Psoas muscle (tissue), 7 donors: ENCODE measurements at regions not wholly inside any gene's neighbourhood (a gene's known extent, or its start where the extent isn't known, plus 50 kb on each side); places are given as distances from the start of the nearest gene placed in this dataset.

Experiments used
- ATAC-seq, 4 donors: fragments of 200-7000 bp; cut with Tn5 transposase; one replicate each; pipeline ENCODE4 v1.9.1; 2020; ENCODE audit warnings: moderate library complexity in 3 of 4, mild to moderate bottlenecking in 2 of 4
- DNase-seq, 2 donors: peaks; one replicate each; pipeline ENCODE4 v3.0.0-alpha.2; 2020
- H3K27ac ChIP-seq: fragments of 200-600 bp; one replicate; pipeline ENCODE4 v1.8.0; 2022
- H3K27me3 ChIP-seq, 3 donors: fragments of 200-600 bp in 1 of 3; one replicate each; pipeline versions ENCODE4 v1.6.1 to v1.8.0; 2013 to 2022; ENCODE audit warnings: low read length in 2 of 3, mild to moderate bottlenecking in 2 of 3, moderate library complexity in 1 of 3; ENCODE audit not compliant: insufficient read depth in 3 of 3
- H3K36me3 ChIP-seq, 2 donors: fragments of 200-600 bp in 1 of 2; one replicate each; pipeline versions ENCODE4 v1.6.1 to v1.8.0; 2013 to 2022; ENCODE audit warnings: low read depth in 1 of 2, mild to moderate bottlenecking in 1 of 2, moderate library complexity in 1 of 2; ENCODE audit not compliant: insufficient read depth in 1 of 2
- H3K4me1 ChIP-seq: fragments of 200-600 bp; one replicate; pipeline ENCODE4 v1.8.0; 2022
- H3K4me3 ChIP-seq: fragments of 200-600 bp; one replicate; pipeline ENCODE4 v1.8.0; 2022; ENCODE audit warnings: mild to moderate bottlenecking
- H3K9me3 ChIP-seq: fragments of 200-600 bp; one replicate; pipeline ENCODE4 v1.8.0; 2022
- CTCF ChIP-seq: fragments of 200-600 bp; IDR thresholded peaks from one replicate; pipeline ENCODE4 v1.8.0; 2022; ENCODE audit warnings: antibody characterized with exemption
- WGBS, 3 donors: extraction: QIAGEN DNeasy Blood & Tissue Kit; methylation state at CpG; one replicate each; pipeline versions ENCODE4 v1.1.6 to v1.1.7; 2013; 5-methylcytosine and 5-hydroxymethylcytosine counted together
- intact Hi-C, 2 donors: fragments of 100-400 bp; cut with DNase I; formaldehyde crosslinking; loops; one replicate each; pipeline versions ENCODE4 v1.11.0 to v1.14.2; 2022
- donor health status: healthy with polysubstance abuse.
- donor health status: DM: no; HTN: no; CAD: no; lungs with moderate emphysema.
- donor health status: Bipolar disorder and iron deficiency.
- donor health status: healthy.
- donor health status: DM: yes; HTN: yes; CAD: no.
- donor health status: DM: no; HTN: no; CAD: no.
- donor health status: DM: yes; HTN: yes; CAD: no.

GRCh38 chr5:18114151-18114757 lies 480.0 kb downstream of the TAF11L14 start:
- Histone ChIP-seq H3K9me3 (no peaks in the 10 kb centered on the region), H3K4me3 (no peak overlapping the region), H3K27ac (no peak overlapping the region), H3K27me3 (no peaks in the 10 kb centered on the region), H3K36me3 (no peaks in the 10 kb centered on the region), H3K4me1 (no peaks in the 10 kb centered on the region)
- 74 to 77% (median 74%) methylated on average over 6 of the region's 6 CpGs for WGBS, 3 donors
- intact Hi-C loops, result no loop called here
- DNase-seq, result no peak
- no peak for ATAC-seq
- no peak for TF ChIP-seq CTCF

- no peaks in the 10 kb centered on the region for H3K9me3 ChIP-seq
- no peak overlapping the region for H3K27ac ChIP-seq
- DNase-seq (no peak), ATAC-seq (no peak)
- WGBS, 3 donors, result 64 to 77% (median 71%) methylated on average over 2 of the region's 2 CpGs
- H3K36me3 ChIP-seq, result no peaks in the 10 kb centered on the region
- intact Hi-C loops, result no loop called here
- H3K27me3 ChIP-seq, result no peaks in the 10 kb centered on the region
- no peaks in the 10 kb centered on the region for H3K4me1 ChIP-seq
- no peak for TF ChIP-seq CTCF
- no peak overlapping the region for H3K4me3 ChIP-seq
These were observed 483.7 kb downstream of the TAF11L14 start for GRCh38 chr5:18117968-18118367.

- Histone ChIP-seq H3K27me3 (no peaks in the 10 kb centered on the region), H3K27ac (no peak overlapping the region), H3K4me3 (no peak overlapping the region), H3K9me3 (no peaks in the 10 kb centered on the region), H3K36me3 (no peaks in the 10 kb centered on the region), H3K4me1 (no peaks in the 10 kb centered on the region)
- no peak for TF ChIP-seq CTCF
- no peak for DNase-seq
- intact Hi-C loops, result no loop called here
- ATAC-seq, result no peak
- WGBS, 3 donors, result 80 to 88% (median 87%) methylated on average over 11 of the region's 11 CpGs
These were observed 485.0 kb downstream of the TAF11L14 start for GRCh38 chr5:18119156-18119785.

- DNase-seq (no peak), ATAC-seq (no peak)
- no peak overlapping the region for H3K27ac ChIP-seq
- intact Hi-C loops, result no loop called here
- no peaks in the 10 kb centered on the region for H3K27me3 ChIP-seq
- no peaks in the 10 kb centered on the region for H3K4me1 ChIP-seq
- no peak overlapping the region for H3K4me3 ChIP-seq
- no peaks in the 10 kb centered on the region for H3K36me3 ChIP-seq
- no peaks in the 10 kb centered on the region for H3K9me3 ChIP-seq
- no peak for TF ChIP-seq CTCF
These were observed 507.0 kb downstream of the TAF11L14 start for GRCh38 chr5:18141222-18141621.

GRCh38 chr5:18142831-18143230 lies 508.6 kb downstream of the TAF11L14 start:
- no peaks in the 10 kb centered on the region for H3K36me3 ChIP-seq
- no peaks in the 10 kb centered on the region for H3K4me1 ChIP-seq
- intact Hi-C loops, result no loop called here
- H3K27me3 ChIP-seq, result no peaks in the 10 kb centered on the region
- no peak overlapping the region for H3K27ac ChIP-seq
- no peak for ATAC-seq
- 17 to 23% (median 23%) methylated on average over 1 of the region's 1 CpG for WGBS, 3 donors
- H3K9me3 ChIP-seq, result no peaks in the 10 kb centered on the region
- no peak overlapping the region for H3K4me3 ChIP-seq
- no peak for DNase-seq
- TF ChIP-seq CTCF, result no peak
